ENCODE measurements at regions not wholly inside any gene's neighbourhood (a gene's known extent, or its start where the extent isn't known, plus 50 kb on each side); places are given as distances from the start of the nearest gene placed in this dataset.

DNA sequence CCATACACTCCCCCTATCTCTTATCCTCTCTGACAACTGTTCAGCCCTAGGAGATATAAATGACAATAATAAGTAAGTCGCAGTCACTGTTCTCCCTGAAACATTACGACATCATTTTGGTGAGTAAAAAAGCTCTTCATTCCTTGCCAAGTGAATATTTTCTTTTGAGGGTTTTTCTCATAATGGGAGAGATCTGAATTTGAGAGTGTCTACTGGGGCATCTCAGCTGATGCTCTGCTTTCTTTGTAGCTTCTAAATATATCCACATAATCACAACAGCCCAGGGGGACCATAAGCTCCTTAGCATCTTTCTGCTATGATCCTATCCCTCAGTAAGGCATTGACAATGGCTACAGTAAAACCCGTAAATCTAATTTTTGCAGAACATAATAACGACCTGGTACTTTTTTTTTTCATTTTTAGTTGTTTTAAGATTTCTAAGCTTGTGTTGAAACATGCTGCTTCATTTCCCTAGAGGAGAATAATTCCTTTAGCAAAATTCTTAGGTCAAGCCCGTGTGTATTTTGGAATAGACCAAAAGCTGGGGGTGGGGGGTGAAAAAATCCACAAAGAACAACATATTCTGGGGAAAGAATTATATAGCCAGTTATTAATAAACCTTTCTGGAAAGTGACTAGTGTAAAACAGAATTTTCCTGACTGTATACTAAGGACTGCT, 78.1 kb upstream of the GPM6B start:
- TF ChIP-seq POLR2AphosphoS5 (IDR thresholded peaks at IDR 0.05; ENCODE audit: low read depth) (no peak), GABPA (IDR thresholded peaks at IDR 0.05; ENCODE audit: low read depth) (no peak), SPI1 (IDR thresholded peaks at IDR 0.05; ENCODE audit: borderline replicate concordance, low read depth) (no peak)
- TF ChIP-seq, protein P1, sequence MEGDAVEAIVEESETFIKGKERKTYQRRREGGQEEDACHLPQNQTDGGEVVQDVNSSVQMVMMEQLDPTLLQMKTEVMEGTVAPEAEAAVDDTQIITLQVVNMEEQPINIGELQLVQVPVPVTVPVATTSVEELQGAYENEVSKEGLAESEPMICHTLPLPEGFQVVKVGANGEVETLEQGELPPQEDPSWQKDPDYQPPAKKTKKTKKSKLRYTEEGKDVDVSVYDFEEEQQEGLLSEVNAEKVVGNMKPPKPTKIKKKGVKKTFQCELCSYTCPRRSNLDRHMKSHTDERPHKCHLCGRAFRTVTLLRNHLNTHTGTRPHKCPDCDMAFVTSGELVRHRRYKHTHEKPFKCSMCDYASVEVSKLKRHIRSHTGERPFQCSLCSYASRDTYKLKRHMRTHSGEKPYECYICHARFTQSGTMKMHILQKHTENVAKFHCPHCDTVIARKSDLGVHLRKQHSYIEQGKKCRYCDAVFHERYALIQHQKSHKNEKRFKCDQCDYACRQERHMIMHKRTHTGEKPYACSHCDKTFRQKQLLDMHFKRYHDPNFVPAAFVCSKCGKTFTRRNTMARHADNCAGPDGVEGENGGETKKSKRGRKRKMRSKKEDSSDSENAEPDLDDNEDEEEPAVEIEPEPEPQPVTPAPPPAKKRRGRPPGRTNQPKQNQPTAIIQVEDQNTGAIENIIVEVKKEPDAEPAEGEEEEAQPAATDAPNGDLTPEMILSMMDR (IDR thresholded peaks at IDR 0.05; ENCODE audit: insufficient read depth, low read length) = no peak
- TF ChIP-seq, protein P2, sequence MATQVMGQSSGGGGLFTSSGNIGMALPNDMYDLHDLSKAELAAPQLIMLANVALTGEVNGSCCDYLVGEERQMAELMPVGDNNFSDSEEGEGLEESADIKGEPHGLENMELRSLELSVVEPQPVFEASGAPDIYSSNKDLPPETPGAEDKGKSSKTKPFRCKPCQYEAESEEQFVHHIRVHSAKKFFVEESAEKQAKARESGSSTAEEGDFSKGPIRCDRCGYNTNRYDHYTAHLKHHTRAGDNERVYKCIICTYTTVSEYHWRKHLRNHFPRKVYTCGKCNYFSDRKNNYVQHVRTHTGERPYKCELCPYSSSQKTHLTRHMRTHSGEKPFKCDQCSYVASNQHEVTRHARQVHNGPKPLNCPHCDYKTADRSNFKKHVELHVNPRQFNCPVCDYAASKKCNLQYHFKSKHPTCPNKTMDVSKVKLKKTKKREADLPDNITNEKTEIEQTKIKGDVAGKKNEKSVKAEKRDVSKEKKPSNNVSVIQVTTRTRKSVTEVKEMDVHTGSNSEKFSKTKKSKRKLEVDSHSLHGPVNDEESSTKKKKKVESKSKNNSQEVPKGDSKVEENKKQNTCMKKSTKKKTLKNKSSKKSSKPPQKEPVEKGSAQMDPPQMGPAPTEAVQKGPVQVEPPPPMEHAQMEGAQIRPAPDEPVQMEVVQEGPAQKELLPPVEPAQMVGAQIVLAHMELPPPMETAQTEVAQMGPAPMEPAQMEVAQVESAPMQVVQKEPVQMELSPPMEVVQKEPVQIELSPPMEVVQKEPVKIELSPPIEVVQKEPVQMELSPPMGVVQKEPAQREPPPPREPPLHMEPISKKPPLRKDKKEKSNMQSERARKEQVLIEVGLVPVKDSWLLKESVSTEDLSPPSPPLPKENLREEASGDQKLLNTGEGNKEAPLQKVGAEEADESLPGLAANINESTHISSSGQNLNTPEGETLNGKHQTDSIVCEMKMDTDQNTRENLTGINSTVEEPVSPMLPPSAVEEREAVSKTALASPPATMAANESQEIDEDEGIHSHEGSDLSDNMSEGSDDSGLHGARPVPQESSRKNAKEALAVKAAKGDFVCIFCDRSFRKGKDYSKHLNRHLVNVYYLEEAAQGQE (IDR thresholded peaks at IDR 0.05; ENCODE audit: insufficient replicate concordance, low read depth) = no peak

Measured in HL-60 (cell line).